Right atrium auricular region (tissue), 2 donors: ENCODE measurements at regions not wholly inside any gene's neighbourhood (a gene's known extent, or its start where the extent isn't known, plus 50 kb on each side); places are given as distances from the start of the nearest gene placed in this dataset.

Source experiments
- DNase-seq: peaks from one replicate; pipeline ENCODE4 v3.0.0-alpha.2; 2019; ENCODE audit warnings: low spot score
- H3K27ac ChIP-seq, 2 donors: fragments of 200-600 bp; sonication (generic); 1 replicate in 1 of 2; 2 replicates in 1 of 2; pipeline ENCODE4 v1.5.1; 2016 to 2019
- H3K27me3 ChIP-seq, 2 donors: fragments of 200-600 bp; sonication (generic); one replicate each; pipeline versions ENCODE4 v1.5.1 to v1.6.0; 2017 to 2019
- H3K36me3 ChIP-seq: fragments of 200-600 bp; sonication (generic); one replicate; pipeline ENCODE4 v1.5.1; 2016
- H3K4me1 ChIP-seq, 2 donors: fragments of 200-600 bp; sonication (generic); one replicate each; pipeline versions ENCODE4 v1.5.1 to v1.6.0; 2017 to 2019
- H3K4me3 ChIP-seq, 2 donors: fragments of 200-600 bp; sonication (generic); 1 replicate in 1 of 2; 2 replicates in 1 of 2; pipeline ENCODE4 v1.5.1; 2017 to 2019; ENCODE audit warnings: mild to moderate bottlenecking in 1 of 2, moderate library complexity in 1 of 2
- H3K9me3 ChIP-seq, 2 donors: fragments of 200-600 bp; sonication (generic); one replicate each; pipeline ENCODE4 v1.5.1; 2019
- TF ChIP-seq, protein P1 (sequence below), 2 donors: fragments of 200-600 bp; sonication (generic); IDR thresholded peaks; one replicate each; pipeline ENCODE4 v1.5.1; 2019; ENCODE audit warnings: antibody characterized with exemption in 2 of 2

DNA sequence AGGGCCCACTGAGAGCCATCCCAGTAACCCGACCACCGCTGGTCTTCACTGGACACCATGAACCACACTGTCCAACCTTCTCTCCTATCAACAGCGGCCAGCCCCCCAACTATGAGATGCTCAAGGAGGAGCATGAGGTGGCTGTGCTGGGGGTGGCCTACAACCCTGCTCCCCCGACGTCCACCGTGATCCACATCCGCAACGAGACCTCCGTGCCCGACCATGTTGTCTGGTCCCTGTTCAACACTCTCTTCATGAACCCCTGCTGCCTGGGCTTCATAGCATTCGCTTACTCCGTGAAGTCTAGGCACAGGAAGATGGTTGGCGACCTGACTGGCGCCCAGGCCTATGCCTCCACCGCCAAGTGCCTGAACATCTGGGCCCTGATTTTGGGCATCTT, 423.8 kb upstream of the EPHA5 start:
- no peaks in the 10 kb centered on the region for H3K4me1 ChIP-seq
- H3K36me3 ChIP-seq = no peaks in the 10 kb centered on the region
- no peaks in the 10 kb centered on the region for H3K9me3 ChIP-seq
- no peak for DNase-seq
- H3K27ac ChIP-seq = no peak overlapping the region
- TF ChIP-seq, protein P1, sequence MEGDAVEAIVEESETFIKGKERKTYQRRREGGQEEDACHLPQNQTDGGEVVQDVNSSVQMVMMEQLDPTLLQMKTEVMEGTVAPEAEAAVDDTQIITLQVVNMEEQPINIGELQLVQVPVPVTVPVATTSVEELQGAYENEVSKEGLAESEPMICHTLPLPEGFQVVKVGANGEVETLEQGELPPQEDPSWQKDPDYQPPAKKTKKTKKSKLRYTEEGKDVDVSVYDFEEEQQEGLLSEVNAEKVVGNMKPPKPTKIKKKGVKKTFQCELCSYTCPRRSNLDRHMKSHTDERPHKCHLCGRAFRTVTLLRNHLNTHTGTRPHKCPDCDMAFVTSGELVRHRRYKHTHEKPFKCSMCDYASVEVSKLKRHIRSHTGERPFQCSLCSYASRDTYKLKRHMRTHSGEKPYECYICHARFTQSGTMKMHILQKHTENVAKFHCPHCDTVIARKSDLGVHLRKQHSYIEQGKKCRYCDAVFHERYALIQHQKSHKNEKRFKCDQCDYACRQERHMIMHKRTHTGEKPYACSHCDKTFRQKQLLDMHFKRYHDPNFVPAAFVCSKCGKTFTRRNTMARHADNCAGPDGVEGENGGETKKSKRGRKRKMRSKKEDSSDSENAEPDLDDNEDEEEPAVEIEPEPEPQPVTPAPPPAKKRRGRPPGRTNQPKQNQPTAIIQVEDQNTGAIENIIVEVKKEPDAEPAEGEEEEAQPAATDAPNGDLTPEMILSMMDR (IDR thresholded peaks at IDR 0.05) = no peak
- H3K27me3 ChIP-seq = no peaks in the 10 kb centered on the region
- no peak overlapping the region for H3K4me3 ChIP-seq

- H3K4me3 ChIP-seq = no peak overlapping the region
- H3K36me3 ChIP-seq = no peaks in the 10 kb centered on the region
- no peak for DNase-seq
- no peaks in the 10 kb centered on the region for H3K9me3 ChIP-seq
- TF ChIP-seq, protein P1 (IDR thresholded peaks at IDR 0.05) = no peak
- no peaks in the 10 kb centered on the region for H3K27me3 ChIP-seq
- no peak overlapping the region for H3K27ac ChIP-seq
- H3K4me1 ChIP-seq = no peaks in the 10 kb centered on the region
Measured at GRCh38 chr4:66091786-66092185, 421.5 kb upstream of the EPHA5 start.

DNA sequence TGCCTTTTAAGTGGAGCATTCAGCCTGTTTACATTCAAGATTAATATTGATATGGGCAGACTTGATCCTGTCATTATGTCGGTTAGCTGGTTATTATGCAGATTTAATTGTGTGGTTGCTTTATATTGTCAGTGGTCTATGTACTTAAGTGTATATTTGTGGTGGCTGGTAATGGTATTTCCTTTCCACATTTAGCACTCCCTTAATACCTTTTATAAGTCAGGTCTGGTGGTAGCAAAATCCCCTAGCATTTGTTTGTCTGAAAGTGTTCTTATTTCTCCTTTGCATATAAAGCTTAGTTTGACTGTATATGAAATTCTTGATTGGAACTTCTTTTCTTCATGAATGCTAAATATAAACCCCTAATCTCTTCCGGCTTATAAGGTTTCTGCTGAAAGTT, 403.7 kb upstream of the EPHA5 start:
- TF ChIP-seq, protein P1 (IDR thresholded peaks at IDR 0.05) = no peak
- no peak overlapping the region for H3K27ac ChIP-seq
- no peaks in the 10 kb centered on the region for H3K36me3 ChIP-seq
- no peaks in the 10 kb centered on the region for H3K4me1 ChIP-seq
- no peak for DNase-seq
- no peak overlapping the region for H3K4me3 ChIP-seq
- H3K9me3 ChIP-seq = no peaks in the 10 kb centered on the region
- no peaks in the 10 kb centered on the region for H3K27me3 ChIP-seq

DNA sequence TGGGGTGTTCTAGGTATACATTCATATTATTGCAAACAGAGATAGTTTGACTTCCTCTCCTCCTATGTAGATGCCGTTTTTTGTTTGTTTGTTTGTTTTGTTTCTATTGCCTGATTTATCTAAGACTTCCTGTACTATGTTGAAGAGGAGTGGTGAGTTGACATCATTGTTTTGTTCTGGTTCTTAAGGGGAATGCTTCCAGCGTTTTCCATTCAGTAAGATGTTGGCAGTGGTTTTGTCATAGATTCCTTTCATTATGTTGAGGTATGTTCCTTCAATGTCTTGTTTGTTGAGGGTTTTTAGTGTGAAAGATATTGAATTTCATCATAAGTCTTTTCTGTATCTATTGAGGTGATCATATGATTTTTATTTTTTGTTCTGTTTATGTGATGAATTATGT, 401.6 kb upstream of the EPHA5 start:
- Histone ChIP-seq H3K9me3 (no peaks in the 10 kb centered on the region), H3K4me3 (no peak overlapping the region), H3K4me1 (no peaks in the 10 kb centered on the region), H3K36me3 (no peaks in the 10 kb centered on the region), H3K27ac (no peak overlapping the region), H3K27me3 (no peaks in the 10 kb centered on the region)
- no peak for DNase-seq
- TF ChIP-seq, protein P1 (IDR thresholded peaks at IDR 0.05) = no peak

GRCh38 chr4:66062921-66063320, 392.6 kb upstream of the EPHA5 start:
- no peaks in the 10 kb centered on the region for H3K36me3 ChIP-seq

GRCh38 chr4:66062044-66062443, 391.8 kb upstream of the EPHA5 start:
- Histone ChIP-seq H3K27ac (no peak overlapping the region), H3K4me1 (no peaks in the 10 kb centered on the region), H3K9me3 (no peaks in the 10 kb centered on the region), H3K4me3 (no peak overlapping the region), H3K36me3 (no peaks in the 10 kb centered on the region), H3K27me3 (no peaks in the 10 kb centered on the region)
- DNase-seq = no peak
- TF ChIP-seq, protein P1 (IDR thresholded peaks at IDR 0.05) = no peak

More at GRCh38 chr4:66062921-66063320, 392.6 kb upstream of the EPHA5 start:
- Histone ChIP-seq H3K4me1 (no peaks in the 10 kb centered on the region), H3K4me3 (no peak overlapping the region), H3K27ac (no peak overlapping the region), H3K27me3 (no peaks in the 10 kb centered on the region), H3K9me3 (no peaks in the 10 kb centered on the region)
- DNase-seq = no peak
- TF ChIP-seq, protein P1 (IDR thresholded peaks at IDR 0.05) = no peak
